ENCODE measurements at regions not wholly inside any gene's neighbourhood (a gene's known extent, or its start where the extent isn't known, plus 50 kb on each side); places are given as distances from the start of the nearest gene placed in this dataset.

- no peak for TF ChIP-seq SUZ12 (IDR thresholded peaks at IDR 0.05; ENCODE audit: extremely low read depth, insufficient read depth, insufficient read length)
- no peak for TF ChIP-seq ZNF274 (IDR thresholded peaks at IDR 0.05; ENCODE audit: low read depth, low read length)
Measured at GRCh38 chr2:21303876-21304275, 180.1 kb downstream of the TDRD15 start.
